Ascending aorta (tissue), 2 donors: ENCODE measurements at regions not wholly inside any gene's neighbourhood (a gene's known extent, or its start where the extent isn't known, plus 50 kb on each side); places are given as distances from the start of the nearest gene placed in this dataset.

Source experiments
- DNase-seq, 2 donors: peaks; one replicate each; pipeline ENCODE4 v3.0.0-alpha.2; 2019; ENCODE audit warnings: low spot score in 2 of 2
- H3K27ac ChIP-seq, 2 donors: fragments of 200-600 bp; sonication (generic); one replicate each; pipeline ENCODE4 v1.5.1; 2016 to 2017; ENCODE audit warnings: mild to moderate bottlenecking in 1 of 2
- H3K27me3 ChIP-seq: fragments of 200-600 bp; sonication (generic); one replicate; pipeline ENCODE4 v1.5.1; 2017
- H3K36me3 ChIP-seq, 2 donors: fragments of 200-600 bp; sonication (generic); one replicate each; pipeline ENCODE4 v1.5.1; 2016
- H3K4me1 ChIP-seq, 2 donors: fragments of 200-600 bp; sonication (generic); one replicate each; pipeline ENCODE4 v1.5.1; 2016 to 2017; ENCODE audit warnings: mild to moderate bottlenecking in 1 of 2
- H3K4me3 ChIP-seq, 2 donors: fragments of 200-600 bp; sonication (generic); one replicate each; pipeline ENCODE4 v1.5.1; 2016 to 2017; ENCODE audit warnings: mild to moderate bottlenecking in 1 of 2
- H3K9me3 ChIP-seq, 2 donors: fragments of 200-600 bp; sonication (generic); one replicate each; pipeline ENCODE4 v1.5.1; 2016
- CTCF ChIP-seq, 3 experiments: fragments of 200-600 bp in 2 of 3; fragments of 450-650 bp in 1 of 3; sonication (generic) in 2 of 3; IDR thresholded peaks; one replicate each; pipeline ENCODE4 v1.5.1; 2016 to 2019; ENCODE audit warnings: antibody characterized with exemption in 3 of 3, mild to moderate bottlenecking in 1 of 3, moderate library complexity in 1 of 3
- intact Hi-C: fragments of 100-400 bp; cut with DNase I; formaldehyde crosslinking; loops from one replicate; pipeline ENCODE4 v1.15.1; 2023

GRCh38 chr12:128155571-128155970 lies 111.4 kb upstream of the TMEM132C start:
- H3K27ac ChIP-seq, result no peak overlapping the region
- no peaks in the 10 kb centered on the region for H3K9me3 ChIP-seq
- no peak for TF ChIP-seq CTCF (IDR thresholded peaks at IDR 0.05)
- DNase-seq, result no peak
- intact Hi-C loops, result no loop called here
- no peaks in the 10 kb centered on the region for H3K36me3 ChIP-seq
- H3K27me3 ChIP-seq, result no peaks in the 10 kb centered on the region
- H3K4me3 ChIP-seq, result no peak overlapping the region
- no peaks in the 10 kb centered on the region for H3K4me1 ChIP-seq

- TF ChIP-seq CTCF (IDR thresholded peaks at IDR 0.05), result no peak
- Histone ChIP-seq H3K4me1 (no peaks in the 10 kb centered on the region), H3K36me3 (no peaks in the 10 kb centered on the region), H3K4me3 (no peak overlapping the region), H3K9me3 (no peaks in the 10 kb centered on the region), H3K27me3 (no peaks in the 10 kb centered on the region), H3K27ac (no peak overlapping the region)
- intact Hi-C loops, result no loop called here
- no peak for DNase-seq
Observed at GRCh38 chr12:128163086-128163485, 103.9 kb upstream of the TMEM132C start.

GRCh38 chr12:128164533-128164932 lies 102.4 kb upstream of the TMEM132C start:
- H3K36me3 ChIP-seq, result no peaks in the 10 kb centered on the region
- H3K9me3 ChIP-seq, result no peaks in the 10 kb centered on the region
- no peak overlapping the region for H3K4me3 ChIP-seq
- no peak overlapping the region for H3K27ac ChIP-seq
- intact Hi-C loops, result no loop called here
- TF ChIP-seq CTCF (IDR thresholded peaks at IDR 0.05), result no peak
- no peaks in the 10 kb centered on the region for H3K4me1 ChIP-seq
- no peak for DNase-seq
- no peaks in the 10 kb centered on the region for H3K27me3 ChIP-seq

- H3K27ac ChIP-seq, result no peak overlapping the region
- no peaks in the 10 kb centered on the region for H3K27me3 ChIP-seq
- intact Hi-C loops, result no loop called here
- H3K9me3 ChIP-seq, result no peaks in the 10 kb centered on the region
- no peak for TF ChIP-seq CTCF (IDR thresholded peaks at IDR 0.05)
- no peaks in the 10 kb centered on the region for H3K36me3 ChIP-seq
- H3K4me3 ChIP-seq, result no peak overlapping the region
- no peaks in the 10 kb centered on the region for H3K4me1 ChIP-seq
- no peak for DNase-seq
Observed at GRCh38 chr12:128165387-128165786, 101.6 kb upstream of the TMEM132C start.

GRCh38 chr12:128168273-128168672 lies 98.7 kb upstream of the TMEM132C start:
- Histone ChIP-seq H3K27ac (no peak overlapping the region), H3K27me3 (no peaks in the 10 kb centered on the region), H3K9me3 (no peaks in the 10 kb centered on the region), H3K36me3 (no peaks in the 10 kb centered on the region), H3K4me1 (no peaks in the 10 kb centered on the region), H3K4me3 (no peak overlapping the region)
- intact Hi-C loops, result no loop called here
- no peak for TF ChIP-seq CTCF (IDR thresholded peaks at IDR 0.05)
- DNase-seq, result no peak

- no peaks in the 10 kb centered on the region for H3K9me3 ChIP-seq
- no peak for TF ChIP-seq CTCF (IDR thresholded peaks at IDR 0.05)
- H3K27me3 ChIP-seq, result no peaks in the 10 kb centered on the region
- no peaks in the 10 kb centered on the region for H3K4me1 ChIP-seq
- intact Hi-C loops, result no loop called here
- no peak overlapping the region for H3K27ac ChIP-seq
- H3K36me3 ChIP-seq, result no peaks in the 10 kb centered on the region
- DNase-seq, result no peak
- no peak overlapping the region for H3K4me3 ChIP-seq
Observed at GRCh38 chr12:128170181-128170580, 96.8 kb upstream of the TMEM132C start.
